CD4-positive, alpha-beta T cell (primary cell): ENCODE measurements at regions not wholly inside any gene's neighbourhood (a gene's known extent, or its start where the extent isn't known, plus 50 kb on each side); places are given as distances from the start of the nearest gene placed in this dataset.

Experiments
- ATAC-seq: fragments of 200-7000 bp; cut with Tn5 transposase; one replicate; pipeline ENCODE4 v1.10.0; 2022; ENCODE audit warnings: mild to moderate bottlenecking; ENCODE audit not compliant: poor library complexity
- CTCF ChIA-PET: fragments of 350-600 bp; sonication (Branson Sonifier 250); formaldehyde crosslinking; loops from one replicate; lab custom pipeline; 2021; ENCODE audit warnings: antibody characterized with exemption, inconsistent platforms; lab: Charles Lee
- POLR2A ChIA-PET: fragments of 350-600 bp; sonication (Branson Sonifier 250); formaldehyde crosslinking; loops from one replicate; lab custom pipeline; 2021; ENCODE audit warnings: antibody characterized with exemption, inconsistent platforms; lab: Charles Lee
- DNase-seq, 14 experiments: peaks; one replicate each; pipeline ENCODE4 v3.0.0-alpha.2; 2013 to 2020; ENCODE audit warnings: mixed read lengths in 2 of 14
- H3K27ac ChIP-seq, 2 donors: one replicate each; pipeline versions ENCODE4 v1.5.1 to v1.7.0; 2013; ENCODE audit warnings: low read length in 2 of 2, low read depth in 1 of 2, mild to moderate bottlenecking in 1 of 2
- H3K27me3 ChIP-seq, 2 experiments: 1 replicate in 1 of 2; 2 replicates in 1 of 2; pipeline versions ENCODE4 v1.6.1 to v1.7.0; 2013; ENCODE audit warnings: low read length in 2 of 2, control low read depth in 1 of 2, mild to moderate bottlenecking in 1 of 2, moderate library complexity in 1 of 2; ENCODE audit not compliant: insufficient read depth in 2 of 2, control insufficient read depth in 1 of 2
- H3K36me3 ChIP-seq: one replicate; pipeline ENCODE4 v1.6.1; 2013; ENCODE audit warnings: low read length, control low read depth; ENCODE audit not compliant: insufficient read depth
- H3K4me1 ChIP-seq: one replicate; pipeline ENCODE4 v1.6.1; 2013; ENCODE audit warnings: low read length, control low read depth; ENCODE audit not compliant: insufficient read depth
- H3K4me3 ChIP-seq: one replicate; pipeline ENCODE4 v1.5.1; 2013; ENCODE audit warnings: mild to moderate bottlenecking, low read length, moderate library complexity
- H3K9me3 ChIP-seq, 2 experiments: 1 replicate in 1 of 2; 2 replicates in 1 of 2; pipeline versions ENCODE4 v1.6.1 to v1.7.0; 2013; ENCODE audit warnings: low read length in 2 of 2, mild to moderate bottlenecking in 2 of 2, control low read depth in 1 of 2, moderate library complexity in 1 of 2; ENCODE audit not compliant: control insufficient read depth in 1 of 2, insufficient read depth in 1 of 2
- H3K27ac Mint-ChIP-seq: one replicate; pipeline ENCODE4 v1.8.0; 2020; ENCODE audit warnings: mixed read lengths
- H3K27me3 Mint-ChIP-seq: one replicate; pipeline ENCODE4 v1.8.0; 2021; ENCODE audit warnings: mixed read lengths
- H3K36me3 Mint-ChIP-seq: one replicate; pipeline ENCODE4 v1.8.0; 2021; ENCODE audit warnings: low read depth, mixed read lengths
- H3K4me1 Mint-ChIP-seq: one replicate; pipeline ENCODE4 v1.8.0; 2021; ENCODE audit warnings: low read depth, mixed read lengths
- H3K4me3 Mint-ChIP-seq: one replicate; pipeline ENCODE4 v1.8.0; 2020; ENCODE audit warnings: mild to moderate bottlenecking, mixed read lengths
- H3K9me3 Mint-ChIP-seq: one replicate; pipeline ENCODE4 v1.8.0; 2020; ENCODE audit warnings: mixed read lengths
- intact Hi-C, 2 experiments: fragments of 100-400 bp; cut with DNase I in 1 of 2; cut with micrococcal nuclease in 1 of 2; formaldehyde crosslinking; loops; one replicate each; pipeline versions ENCODE4 v1.15.1 to v1.9.0; 2023 to 2025; cut with DNase I, micrococcal nuclease
- TF ChIP-seq, protein P1 (sequence below): fragments of 200-600 bp; IDR thresholded peaks from one replicate; pipeline ENCODE4 v1.8.0; 2022; ENCODE audit warnings: antibody characterized with exemption, mild to moderate bottlenecking

DNA sequence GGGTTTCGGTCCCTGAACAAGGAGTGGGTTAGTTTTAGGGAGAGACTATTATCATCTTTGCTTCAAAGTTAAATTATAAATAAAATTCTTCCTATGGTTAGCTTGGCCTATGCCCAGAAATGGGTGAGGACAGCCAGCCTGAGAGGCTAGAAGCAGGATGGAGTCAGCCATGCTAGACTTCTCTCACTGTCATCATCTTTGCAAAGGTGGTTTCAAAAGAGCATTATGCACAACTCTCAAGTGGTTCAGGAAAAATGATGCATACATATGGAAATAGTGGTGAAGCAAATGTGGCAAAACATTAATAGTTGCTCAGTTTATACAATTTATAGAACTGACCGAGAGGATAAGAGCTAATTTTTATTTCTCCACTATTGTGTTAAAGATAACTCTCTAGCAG is 124.3 kb upstream of the FOXN2 start:
- no peaks in the 10 kb centered on the region for H3K4me1 Mint-ChIP-seq
- no peak for DNase-seq
- H3K4me3 Mint-ChIP-seq = no peak overlapping the region
- no peak overlapping the region for H3K4me3 ChIP-seq
- no peaks in the 10 kb centered on the region for H3K9me3 Mint-ChIP-seq
- no peaks in the 10 kb centered on the region for H3K4me1 ChIP-seq
- no peaks in the 10 kb centered on the region for H3K36me3 ChIP-seq
- no peak overlapping the region for H3K27ac Mint-ChIP-seq
- H3K27ac ChIP-seq = no peak overlapping the region
- no peak for ATAC-seq
- POLR2A ChIA-PET = no interaction called here
- CTCF ChIA-PET = no interaction called here
- no peaks in the 10 kb centered on the region for H3K36me3 Mint-ChIP-seq
- intact Hi-C loops = no loop called here
- TF ChIP-seq, protein P1, sequence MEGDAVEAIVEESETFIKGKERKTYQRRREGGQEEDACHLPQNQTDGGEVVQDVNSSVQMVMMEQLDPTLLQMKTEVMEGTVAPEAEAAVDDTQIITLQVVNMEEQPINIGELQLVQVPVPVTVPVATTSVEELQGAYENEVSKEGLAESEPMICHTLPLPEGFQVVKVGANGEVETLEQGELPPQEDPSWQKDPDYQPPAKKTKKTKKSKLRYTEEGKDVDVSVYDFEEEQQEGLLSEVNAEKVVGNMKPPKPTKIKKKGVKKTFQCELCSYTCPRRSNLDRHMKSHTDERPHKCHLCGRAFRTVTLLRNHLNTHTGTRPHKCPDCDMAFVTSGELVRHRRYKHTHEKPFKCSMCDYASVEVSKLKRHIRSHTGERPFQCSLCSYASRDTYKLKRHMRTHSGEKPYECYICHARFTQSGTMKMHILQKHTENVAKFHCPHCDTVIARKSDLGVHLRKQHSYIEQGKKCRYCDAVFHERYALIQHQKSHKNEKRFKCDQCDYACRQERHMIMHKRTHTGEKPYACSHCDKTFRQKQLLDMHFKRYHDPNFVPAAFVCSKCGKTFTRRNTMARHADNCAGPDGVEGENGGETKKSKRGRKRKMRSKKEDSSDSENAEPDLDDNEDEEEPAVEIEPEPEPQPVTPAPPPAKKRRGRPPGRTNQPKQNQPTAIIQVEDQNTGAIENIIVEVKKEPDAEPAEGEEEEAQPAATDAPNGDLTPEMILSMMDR = no peak
- H3K27me3 Mint-ChIP-seq = no peaks in the 10 kb centered on the region
- H3K27me3 ChIP-seq = no peaks in the 10 kb centered on the region
- H3K9me3 ChIP-seq = no peaks in the 10 kb centered on the region

DNA sequence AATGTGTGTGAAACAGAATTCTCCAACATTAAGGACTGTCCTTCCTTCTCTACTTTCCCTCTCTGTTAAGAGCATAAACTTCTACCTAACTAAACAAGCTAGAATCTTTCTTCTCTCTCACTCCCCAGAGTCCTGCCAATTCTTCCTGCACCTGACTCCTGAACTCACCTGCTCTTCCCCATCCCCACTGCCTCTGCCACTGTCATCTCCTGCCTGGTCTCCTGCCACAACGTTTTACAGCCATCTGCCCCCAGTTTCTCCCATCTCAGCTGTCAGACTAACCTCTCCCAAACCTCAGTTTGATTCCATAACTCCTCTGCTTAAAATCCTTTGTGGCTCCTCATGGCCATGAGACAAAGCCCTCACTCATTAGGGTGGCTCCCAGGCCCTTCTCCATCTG is 119.8 kb upstream of the FOXN2 start:
- Histone ChIP-seq H3K9me3 (no peaks in the 10 kb centered on the region), H3K27ac (no peak overlapping the region), H3K27me3 (no peaks in the 10 kb centered on the region), H3K4me3 (no peak overlapping the region), H3K4me1 (no peaks in the 10 kb centered on the region), H3K36me3 (no peaks in the 10 kb centered on the region)
- Mint-ChIP-seq H3K4me1 (no peaks in the 10 kb centered on the region), H3K27me3 (no peaks in the 10 kb centered on the region), H3K27ac (no peak overlapping the region), H3K36me3 (no peaks in the 10 kb centered on the region), H3K4me3 (no peak overlapping the region), H3K9me3 (no peaks in the 10 kb centered on the region)
- POLR2A ChIA-PET = no interaction called here
- TF ChIP-seq, protein P1 = no peak
- ATAC-seq (no peak), DNase-seq (no peak)
- intact Hi-C loops = no loop called here
- CTCF ChIA-PET = no interaction called here

DNA sequence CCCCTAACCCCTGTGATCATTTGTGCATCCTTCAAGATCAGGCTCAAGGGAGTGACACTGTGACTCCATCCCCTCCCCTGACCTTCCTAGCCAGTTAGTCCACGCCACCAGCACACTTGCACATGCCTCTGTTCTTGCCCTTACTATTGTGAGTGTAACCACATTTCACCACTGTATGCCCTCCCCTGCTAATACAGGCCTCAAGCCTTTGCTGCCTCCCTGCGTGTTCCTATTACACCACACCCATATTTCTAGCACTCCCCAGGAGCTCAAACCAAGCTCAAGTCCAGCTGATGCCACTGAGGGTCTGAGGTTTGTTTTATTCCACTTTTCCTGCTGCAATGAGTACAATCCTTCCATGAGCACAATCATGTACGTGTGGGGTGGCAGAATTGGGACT is 119.3 kb upstream of the FOXN2 start:
- Histone ChIP-seq H3K27ac (no peak overlapping the region), H3K9me3 (no peaks in the 10 kb centered on the region), H3K36me3 (no peaks in the 10 kb centered on the region), H3K4me3 (no peak overlapping the region), H3K27me3 (no peaks in the 10 kb centered on the region), H3K4me1 (no peaks in the 10 kb centered on the region)
- Mint-ChIP-seq H3K4me1 (no peaks in the 10 kb centered on the region), H3K27me3 (no peaks in the 10 kb centered on the region), H3K36me3 (no peaks in the 10 kb centered on the region), H3K27ac (no peak overlapping the region), H3K9me3 (no peaks in the 10 kb centered on the region), H3K4me3 (no peak overlapping the region)
- no peak for DNase-seq
- CTCF ChIA-PET = no interaction called here
- TF ChIP-seq, protein P1 = no peak
- POLR2A ChIA-PET = no interaction called here
- intact Hi-C loops = no loop called here
- ATAC-seq = no peak
